GM10266 (cell line): ENCODE measurements at regions not wholly inside any gene's neighbourhood (a gene's known extent, or its start where the extent isn't known, plus 50 kb on each side); places are given as distances from the start of the nearest gene placed in this dataset.

Source experiments
- DNase-seq: peaks from one replicate; pipeline ENCODE4 v3.0.0; 2012; ENCODE audit errors: extremely low spot score
- CTCF ChIP-seq: IDR thresholded peaks from 2 replicates; pipeline ENCODE4 v1.5.1; 2012; ENCODE audit warnings: mild to moderate bottlenecking, low read depth; ENCODE audit not compliant: control insufficient read depth, insufficient read depth; ENCODE audit errors: missing control alignments

- DNase-seq, result no peak
- TF ChIP-seq CTCF, result no peak
These were observed 50.8 kb upstream of the PDE3A start for GRCh38 chr12:20317554-20317953.
